ENCODE measurements at regions not wholly inside any gene's neighbourhood (a gene's known extent, or its start where the extent isn't known, plus 50 kb on each side); places are given as distances from the start of the nearest gene placed in this dataset.
"Not testable (repeated sequence)": the region's sequence is repeated elsewhere in the genome, so short reads cannot be mapped to it uniquely, and the experiment has no call there.

- Histone ChIP-seq H3K9me3 (no peaks in the 10 kb centered on the region), H3K36me3 (no peaks in the 10 kb centered on the region), H3K27ac (no peak overlapping the region), H3K4me1 (no peaks in the 10 kb centered on the region), H3K4me3 (no peak overlapping the region), H3K27me3 (no peaks in the 10 kb centered on the region)
- DNase-seq (ENCODE audit: low spot score in 2 of 2): no peak
- TF ChIP-seq, protein P1, sequence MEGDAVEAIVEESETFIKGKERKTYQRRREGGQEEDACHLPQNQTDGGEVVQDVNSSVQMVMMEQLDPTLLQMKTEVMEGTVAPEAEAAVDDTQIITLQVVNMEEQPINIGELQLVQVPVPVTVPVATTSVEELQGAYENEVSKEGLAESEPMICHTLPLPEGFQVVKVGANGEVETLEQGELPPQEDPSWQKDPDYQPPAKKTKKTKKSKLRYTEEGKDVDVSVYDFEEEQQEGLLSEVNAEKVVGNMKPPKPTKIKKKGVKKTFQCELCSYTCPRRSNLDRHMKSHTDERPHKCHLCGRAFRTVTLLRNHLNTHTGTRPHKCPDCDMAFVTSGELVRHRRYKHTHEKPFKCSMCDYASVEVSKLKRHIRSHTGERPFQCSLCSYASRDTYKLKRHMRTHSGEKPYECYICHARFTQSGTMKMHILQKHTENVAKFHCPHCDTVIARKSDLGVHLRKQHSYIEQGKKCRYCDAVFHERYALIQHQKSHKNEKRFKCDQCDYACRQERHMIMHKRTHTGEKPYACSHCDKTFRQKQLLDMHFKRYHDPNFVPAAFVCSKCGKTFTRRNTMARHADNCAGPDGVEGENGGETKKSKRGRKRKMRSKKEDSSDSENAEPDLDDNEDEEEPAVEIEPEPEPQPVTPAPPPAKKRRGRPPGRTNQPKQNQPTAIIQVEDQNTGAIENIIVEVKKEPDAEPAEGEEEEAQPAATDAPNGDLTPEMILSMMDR (IDR thresholded peaks at IDR 0.05): no peak
- TF ChIP-seq POLR2A (IDR thresholded peaks at IDR 0.05) (no peak), EP300 (IDR thresholded peaks at IDR 0.05) (no peak)
- WGBS, 2 donors: 69 to 81% methylated on average over 3 of the region's 3 CpGs
These were observed 188.2 kb downstream of the SLCO4C1 start for GRCh38 chr5:102107865-102108264.

DNA sequence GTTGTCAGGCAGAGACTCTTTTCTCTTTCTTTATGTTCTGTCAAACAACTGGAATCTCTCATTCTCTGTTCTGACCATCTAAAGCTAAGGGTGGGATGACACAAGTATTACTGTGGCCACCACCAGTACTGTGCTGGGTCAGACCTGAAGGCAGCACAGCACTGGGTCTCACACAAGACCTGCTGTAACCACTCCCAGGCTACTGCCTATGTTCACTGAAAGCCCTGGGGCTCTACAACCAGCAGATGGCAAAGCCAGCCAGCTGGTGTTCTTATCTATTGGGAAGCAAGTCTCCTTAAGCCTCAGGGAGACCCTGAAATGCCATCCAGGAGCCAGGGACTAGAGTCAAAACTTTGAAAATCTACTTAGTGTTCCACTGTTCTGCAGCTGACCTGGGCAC, 189.5 kb downstream of the SLCO4C1 start:
- Histone ChIP-seq H3K4me3 (no peak overlapping the region), H3K27me3 (no peaks in the 10 kb centered on the region), H3K4me1 (no peaks in the 10 kb centered on the region), H3K9me3 (no peaks in the 10 kb centered on the region), H3K27ac (no peak overlapping the region), H3K36me3 (no peaks in the 10 kb centered on the region)
- no peak for DNase-seq (ENCODE audit: low spot score in 2 of 2)
- TF ChIP-seq POLR2A (IDR thresholded peaks at IDR 0.05): no peak
- TF ChIP-seq EP300 (IDR thresholded peaks at IDR 0.05): no peak

- Histone ChIP-seq H3K4me1 (no peaks in the 10 kb centered on the region), H3K9me3 (peaks cover 0 to 17% (median 0%) of the 10 kb centered on the region in 4 donors), H3K27me3 (no peaks in the 10 kb centered on the region), H3K4me3 (no peak overlapping the region), H3K36me3 (no peaks in the 10 kb centered on the region), H3K27ac (no peak overlapping the region)
- TF ChIP-seq POLR2A (IDR thresholded peaks at IDR 0.05) (no peak), EP300 (IDR thresholded peaks at IDR 0.05) (no peak)
- TF ChIP-seq, protein P1 (IDR thresholded peaks at IDR 0.05): no peak
- WGBS, 2 donors: 59 to 78% methylated on average over 9 of the region's 9 CpGs
- DNase-seq (ENCODE audit: low spot score in 2 of 2): no peak
These were observed 196.2 kb downstream of the SLCO4C1 start for GRCh38 chr5:102099766-102100331.

DNA sequence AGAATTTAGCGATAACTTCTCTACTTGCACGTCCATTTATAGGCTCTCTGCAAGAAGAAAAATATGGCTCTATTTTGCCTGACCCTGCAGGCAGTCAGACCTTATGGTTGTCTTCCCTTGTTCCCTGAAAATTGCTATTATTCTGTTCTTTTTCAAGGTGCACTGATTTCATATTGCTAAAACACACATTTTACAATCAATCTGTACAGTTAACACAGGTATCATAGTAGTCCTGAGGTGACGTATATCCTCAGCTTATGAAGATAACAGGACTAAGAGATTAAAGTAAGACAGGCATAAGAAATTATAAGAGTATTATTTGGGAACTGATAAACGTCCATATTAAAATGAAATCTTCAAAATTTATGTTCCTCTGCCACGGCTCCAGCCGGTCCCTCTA, 197.0 kb downstream of the SLCO4C1 start:
- H3K4me1 ChIP-seq; H3K27ac ChIP-seq; H3K27me3 ChIP-seq; H3K4me3 ChIP-seq; H3K36me3 ChIP-seq; DNase-seq (ENCODE audit: low spot score in 2 of 2): not testable (repeated sequence)
- H3K9me3 ChIP-seq: peaks cover 0 to 17% (median 0%) of the 10 kb centered on the region in 4 donors
- WGBS, 2 donors: 87 to 88% methylated on average over 6 of the region's 6 CpGs

- not testable (repeated sequence) for DNase-seq (ENCODE audit: low spot score in 2 of 2); H3K4me3 ChIP-seq; H3K36me3 ChIP-seq; H3K27ac ChIP-seq; H3K27me3 ChIP-seq; H3K4me1 ChIP-seq
- 38 to 55% methylated on average over 3 of the region's 3 CpGs for WGBS, 2 donors
- peaks cover 0 to 17% (median 0%) of the 10 kb centered on the region in 4 donors for H3K9me3 ChIP-seq
These were observed 197.5 kb downstream of the SLCO4C1 start for GRCh38 chr5:102098606-102099005.

DNA sequence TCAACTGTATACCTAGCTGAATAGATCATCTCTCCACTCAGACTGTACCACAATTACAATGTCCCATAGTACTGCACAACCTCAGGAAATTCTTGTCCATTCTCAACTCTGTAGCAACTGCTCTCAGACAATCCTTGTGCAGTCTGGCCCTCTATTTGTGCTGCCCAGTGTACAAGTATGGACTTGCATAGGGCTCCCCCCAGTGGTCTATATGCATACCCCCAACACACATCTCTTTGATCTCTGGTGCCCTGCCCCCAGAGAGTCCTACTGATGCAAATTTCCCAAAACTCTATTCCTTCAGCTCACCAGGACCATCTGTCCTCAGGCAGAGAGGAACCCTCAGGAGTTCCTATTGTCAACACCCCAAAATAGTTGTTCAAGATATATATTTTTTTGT, 205.3 kb downstream of the SLCO4C1 start:
- Histone ChIP-seq H3K36me3 (no peaks in the 10 kb centered on the region), H3K9me3 (no peaks in the 10 kb centered on the region), H3K27me3 (no peaks in the 10 kb centered on the region), H3K4me3 (no peak overlapping the region), H3K27ac (no peak overlapping the region), H3K4me1 (no peaks in the 10 kb centered on the region)
- DNase-seq (ENCODE audit: low spot score in 2 of 2): no peak
- TF ChIP-seq EP300 (IDR thresholded peaks at IDR 0.05): no peak
- TF ChIP-seq, protein P1 (IDR thresholded peaks at IDR 0.05): no peak
- TF ChIP-seq POLR2A (IDR thresholded peaks at IDR 0.05): no peak

- 54 to 68% methylated on average over 2 of the region's 2 CpGs for WGBS, 2 donors
- H3K36me3 ChIP-seq: no peaks in the 10 kb centered on the region
- TF ChIP-seq POLR2A (IDR thresholded peaks at IDR 0.05): no peak
- TF ChIP-seq EP300 (IDR thresholded peaks at IDR 0.05): no peak
- TF ChIP-seq, protein P1 (IDR thresholded peaks at IDR 0.05): no peak
- no peaks in the 10 kb centered on the region for H3K27me3 ChIP-seq
- DNase-seq (ENCODE audit: low spot score in 2 of 2): no peak
- H3K4me1 ChIP-seq: no peaks in the 10 kb centered on the region
- H3K4me3 ChIP-seq: no peak overlapping the region
- H3K9me3 ChIP-seq: no peaks in the 10 kb centered on the region
- H3K27ac ChIP-seq: no peak overlapping the region
These were observed 206.2 kb downstream of the SLCO4C1 start for GRCh38 chr5:102089883-102090282.
